ENCODE measurements at regions not wholly inside any gene's neighbourhood (a gene's known extent, or its start where the extent isn't known, plus 50 kb on each side); places are given as distances from the start of the nearest gene placed in this dataset.
"Not testable (repeated sequence)": the region's sequence is repeated elsewhere in the genome, so short reads cannot be mapped to it uniquely, and the experiment has no call there.

- H3K9me2 ChIP-seq (replicated peaks; ENCODE audit: low read depth, low read length): no peaks in the 10 kb centered on the region
- H3K4me1 ChIP-seq (ENCODE audit: insufficient read depth, low read length, poor library complexity, severe bottlenecking): peaks cover 43% of the 10 kb centered on the region
- no peaks in the 10 kb centered on the region for H3K79me2 ChIP-seq (ENCODE audit: insufficient read depth, low read length)
- H3K4me3 ChIP-seq (ENCODE audit: low read length, poor library complexity, severe bottlenecking): no peak overlapping the region
- 0 out of 2 replicates have a peak, but pooled peaks cover 3% of the 10 kb centered on the region for H3F3A ChIP-seq (ENCODE audit: low read depth)
- H3K4me2 ChIP-seq (ENCODE audit: low read depth, low read length, poor library complexity, severe bottlenecking): peak overlapping the region; percentile 25
- no peaks in the 10 kb centered on the region for H3K36me3 ChIP-seq (ENCODE audit: insufficient read depth, low read length)
- H4K20me1 ChIP-seq (ENCODE audit: insufficient read depth, low read length, poor library complexity, severe bottlenecking): no peaks in the 10 kb centered on the region
- TF ChIP-seq CTCF (conservative IDR thresholded peaks at IDR 0.05; ENCODE audit: low read length): no peak
- no peak for TF ChIP-seq EZH2phosphoT487 (IDR thresholded peaks at IDR 0.05; ENCODE audit: borderline replicate concordance)
- H3K27me3 ChIP-seq (ENCODE audit: insufficient read depth, low read length, poor library complexity, severe bottlenecking): no peaks in the 10 kb centered on the region
- peak overlapping the region; percentile 16 for H3K9ac ChIP-seq (ENCODE audit: low read depth, low read length, poor library complexity, severe bottlenecking)
- H3K9me3 ChIP-seq (ENCODE audit: insufficient read depth, low read depth, low read length): no peaks in the 10 kb centered on the region
- no peak overlapping the region for H2AFZ ChIP-seq (ENCODE audit: low read length)
Measured at GRCh38 chr10:46217752-46218453, 68.9 kb upstream of the ANTXRL start.

- TF ChIP-seq CTCF (conservative IDR thresholded peaks at IDR 0.05; ENCODE audit: low read length) (no peak), EZH2phosphoT487 (IDR thresholded peaks at IDR 0.05; ENCODE audit: borderline replicate concordance) (no peak)
- H3K9ac ChIP-seq (ENCODE audit: low read depth, low read length, poor library complexity, severe bottlenecking): peak overlapping the region; percentile 67
- no peaks in the 10 kb centered on the region for H3K27me3 ChIP-seq (ENCODE audit: insufficient read depth, low read length, poor library complexity, severe bottlenecking)
- H3K36me3 ChIP-seq (ENCODE audit: insufficient read depth, low read length): 0 out of 2 replicates have a peak, but pooled peaks cover 4% of the 10 kb centered on the region
- H3K9me3 ChIP-seq (ENCODE audit: insufficient read depth, low read depth, low read length): no peaks in the 10 kb centered on the region
- H3K9me2 ChIP-seq (replicated peaks; ENCODE audit: low read depth, low read length): no peaks in the 10 kb centered on the region
- H4K20me1 ChIP-seq (ENCODE audit: insufficient read depth, low read length, poor library complexity, severe bottlenecking): no peaks in the 10 kb centered on the region
- H3K4me3 ChIP-seq (ENCODE audit: low read length, poor library complexity, severe bottlenecking): peak overlapping the region; percentile 50
- 0 out of 2 replicates have a peak, but pooled peaks cover 3% of the 10 kb centered on the region for H3F3A ChIP-seq (ENCODE audit: low read depth)
- no peak overlapping the region for H2AFZ ChIP-seq (ENCODE audit: low read length)
- no peaks in the 10 kb centered on the region for H3K79me2 ChIP-seq (ENCODE audit: insufficient read depth, low read length)
- peaks cover 43% of the 10 kb centered on the region for H3K4me1 ChIP-seq (ENCODE audit: insufficient read depth, low read length, poor library complexity, severe bottlenecking)
- H3K4me2 ChIP-seq (ENCODE audit: low read depth, low read length, poor library complexity, severe bottlenecking): peak overlapping the region; percentile 84
Measured at GRCh38 chr10:46218921-46219320, 67.9 kb upstream of the ANTXRL start.

- Histone ChIP-seq H3K4me2 (ENCODE audit: low read depth, low read length, poor library complexity, severe bottlenecking) (peak overlapping the region; percentile 84), H3K9ac (ENCODE audit: low read depth, low read length, poor library complexity, severe bottlenecking) (peak overlapping the region; percentile 67), H3K4me1 (ENCODE audit: insufficient read depth, low read length, poor library complexity, severe bottlenecking) (peaks cover 43% of the 10 kb centered on the region), H3K4me3 (ENCODE audit: low read length, poor library complexity, severe bottlenecking) (peak overlapping the region; percentile 50)
- H2AFZ ChIP-seq (ENCODE audit: low read length); H3K9me3 ChIP-seq (ENCODE audit: insufficient read depth, low read depth, low read length); H3K27me3 ChIP-seq (ENCODE audit: insufficient read depth, low read length, poor library complexity, severe bottlenecking); H3K79me2 ChIP-seq (ENCODE audit: insufficient read depth, low read length); H4K20me1 ChIP-seq (ENCODE audit: insufficient read depth, low read length, poor library complexity, severe bottlenecking); H3K9me2 ChIP-seq (replicated peaks; ENCODE audit: low read depth, low read length); H3F3A ChIP-seq (ENCODE audit: low read depth); H3K36me3 ChIP-seq (ENCODE audit: insufficient read depth, low read length): not testable (repeated sequence)
Measured at GRCh38 chr10:46219431-46219990, 67.3 kb upstream of the ANTXRL start.
